Endothelial cell (in vitro differentiated cells): ENCODE measurements at regions not wholly inside any gene's neighbourhood (a gene's known extent, or its start where the extent isn't known, plus 50 kb on each side); places are given as distances from the start of the nearest gene placed in this dataset.
"Not testable (repeated sequence)": the region's sequence is repeated elsewhere in the genome, so short reads cannot be mapped to it uniquely, and the experiment has no call there.

Source experiments
- DNase-seq: peaks from one replicate; pipeline ENCODE4 v3.0.0; 2021; ENCODE audit warnings: low spot score
- H3K27ac Mint-ChIP-seq: one replicate; pipeline ENCODE4 v1.8.0; 2021; ENCODE audit warnings: mixed read lengths, inconsistent platforms; ENCODE audit not compliant: unreplicated experiment
- H3K27me3 Mint-ChIP-seq: one replicate; pipeline ENCODE4 v1.8.0; 2021; ENCODE audit warnings: mild to moderate bottlenecking, moderate library complexity, mixed read lengths, inconsistent platforms; ENCODE audit not compliant: unreplicated experiment
- H3K36me3 Mint-ChIP-seq: one replicate; pipeline ENCODE4 v1.8.0; 2021; ENCODE audit warnings: mild to moderate bottlenecking, low read depth, mixed read lengths, inconsistent platforms; ENCODE audit not compliant: unreplicated experiment
- H3K4me1 Mint-ChIP-seq: one replicate; pipeline ENCODE4 v1.8.0; 2021; ENCODE audit warnings: mild to moderate bottlenecking, mixed read lengths, inconsistent platforms; ENCODE audit not compliant: unreplicated experiment
- H3K4me3 Mint-ChIP-seq: one replicate; pipeline ENCODE4 v1.8.0; 2021; ENCODE audit warnings: mild to moderate bottlenecking, mixed read lengths, inconsistent platforms; ENCODE audit not compliant: unreplicated experiment
- H3K9me3 Mint-ChIP-seq: one replicate; pipeline ENCODE4 v1.8.0; 2021; ENCODE audit warnings: mixed read lengths, inconsistent platforms; ENCODE audit not compliant: unreplicated experiment
- TF ChIP-seq, protein P1 (sequence below): fragments of 200-600 bp; sonication (generic); IDR thresholded peaks from one replicate; pipeline ENCODE4 v1.5.0; 2021; ENCODE audit warnings: antibody characterized with exemption; ENCODE audit not compliant: unreplicated experiment

DNA sequence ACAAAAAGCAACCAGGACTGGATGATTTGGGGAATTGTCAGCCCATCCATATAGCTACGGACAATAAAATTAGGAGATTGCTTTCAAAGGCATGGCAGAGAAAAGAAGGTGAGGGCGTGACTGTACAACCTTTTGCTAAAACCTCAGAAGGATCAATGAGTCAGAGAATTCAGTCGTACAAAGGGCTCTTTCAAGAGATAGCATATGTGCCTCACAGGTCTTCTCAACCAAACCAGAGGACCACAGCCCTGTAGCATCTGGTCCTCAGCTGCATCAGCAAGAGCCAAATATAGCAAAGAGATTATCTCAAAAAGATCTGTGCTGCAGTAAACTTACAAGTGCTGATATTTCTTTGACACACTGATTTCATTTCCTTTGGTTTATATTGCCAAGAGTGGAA lies 149.9 kb upstream of the RAB6C start:
- Mint-ChIP-seq H3K4me3 (no peak overlapping the region), H3K36me3 (peaks cover 8% of the 10 kb centered on the region), H3K27me3 (no peaks in the 10 kb centered on the region), H3K9me3 (peaks cover 10% of the 10 kb centered on the region), H3K4me1 (no peaks in the 10 kb centered on the region), H3K27ac (no peak overlapping the region)
- no peak for DNase-seq
- TF ChIP-seq, protein P1, sequence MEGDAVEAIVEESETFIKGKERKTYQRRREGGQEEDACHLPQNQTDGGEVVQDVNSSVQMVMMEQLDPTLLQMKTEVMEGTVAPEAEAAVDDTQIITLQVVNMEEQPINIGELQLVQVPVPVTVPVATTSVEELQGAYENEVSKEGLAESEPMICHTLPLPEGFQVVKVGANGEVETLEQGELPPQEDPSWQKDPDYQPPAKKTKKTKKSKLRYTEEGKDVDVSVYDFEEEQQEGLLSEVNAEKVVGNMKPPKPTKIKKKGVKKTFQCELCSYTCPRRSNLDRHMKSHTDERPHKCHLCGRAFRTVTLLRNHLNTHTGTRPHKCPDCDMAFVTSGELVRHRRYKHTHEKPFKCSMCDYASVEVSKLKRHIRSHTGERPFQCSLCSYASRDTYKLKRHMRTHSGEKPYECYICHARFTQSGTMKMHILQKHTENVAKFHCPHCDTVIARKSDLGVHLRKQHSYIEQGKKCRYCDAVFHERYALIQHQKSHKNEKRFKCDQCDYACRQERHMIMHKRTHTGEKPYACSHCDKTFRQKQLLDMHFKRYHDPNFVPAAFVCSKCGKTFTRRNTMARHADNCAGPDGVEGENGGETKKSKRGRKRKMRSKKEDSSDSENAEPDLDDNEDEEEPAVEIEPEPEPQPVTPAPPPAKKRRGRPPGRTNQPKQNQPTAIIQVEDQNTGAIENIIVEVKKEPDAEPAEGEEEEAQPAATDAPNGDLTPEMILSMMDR, result no peak

DNA sequence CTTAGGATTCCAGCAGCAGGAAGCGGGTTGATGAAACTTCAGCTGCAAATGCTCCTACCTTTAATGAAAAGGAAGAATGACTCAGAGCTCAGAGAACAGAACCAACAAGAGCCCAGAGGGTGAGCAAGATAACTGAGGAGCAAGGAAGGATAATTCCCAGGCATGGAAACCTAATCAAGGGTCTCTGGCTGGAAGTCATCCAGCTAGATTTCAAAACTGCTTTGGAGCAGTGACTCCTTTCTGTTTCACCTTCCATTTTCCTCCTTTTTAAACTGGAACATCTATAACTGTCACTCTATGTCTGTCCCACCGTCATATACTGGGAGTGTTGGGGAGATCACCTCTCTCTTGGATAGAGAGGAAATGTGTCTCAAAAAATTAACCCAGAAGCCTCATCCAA lies 148.4 kb upstream of the RAB6C start:
- no peaks in the 10 kb centered on the region for H3K4me1 Mint-ChIP-seq
- no peak overlapping the region for H3K4me3 Mint-ChIP-seq
- peaks cover 8% of the 10 kb centered on the region for H3K36me3 Mint-ChIP-seq
- no peak for DNase-seq
- H3K9me3 Mint-ChIP-seq, result peaks cover 10% of the 10 kb centered on the region
- no peaks in the 10 kb centered on the region for H3K27me3 Mint-ChIP-seq
- TF ChIP-seq, protein P1, result no peak
- no peak overlapping the region for H3K27ac Mint-ChIP-seq

GRCh38 chr2:129833465-129833864 lies 146.0 kb upstream of the RAB6C start:
- not testable (repeated sequence) for H3K27ac Mint-ChIP-seq, H3K4me1 Mint-ChIP-seq, H3K27me3 Mint-ChIP-seq, DNase-seq, H3K36me3 Mint-ChIP-seq, H3K9me3 Mint-ChIP-seq, H3K4me3 Mint-ChIP-seq

DNA sequence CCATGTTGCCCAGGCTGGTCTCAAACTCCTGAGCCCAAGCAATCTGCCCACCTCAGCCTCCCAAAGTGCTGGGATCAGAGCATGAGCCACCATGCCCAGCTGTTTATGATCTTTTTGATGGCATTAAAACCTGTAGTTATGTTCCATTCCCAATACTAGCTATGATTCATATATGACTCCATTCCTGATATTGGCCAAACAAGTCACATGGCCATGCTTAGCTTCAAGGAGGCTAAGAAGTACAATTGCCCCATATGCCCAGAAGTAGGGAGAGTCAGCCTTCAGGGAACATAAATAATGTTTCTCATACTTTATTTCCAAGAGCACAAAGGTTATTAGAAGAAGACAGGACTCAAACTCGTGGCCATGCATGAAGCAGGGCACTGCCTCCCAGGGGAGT lies 132.4 kb upstream of the RAB6C start:
- no peak overlapping the region for H3K4me3 Mint-ChIP-seq
- peaks cover 2% of the 10 kb centered on the region for H3K27me3 Mint-ChIP-seq
- no peak for DNase-seq
- no peaks in the 10 kb centered on the region for H3K9me3 Mint-ChIP-seq
- TF ChIP-seq, protein P1, result no peak
- no peak overlapping the region for H3K27ac Mint-ChIP-seq
- no peaks in the 10 kb centered on the region for H3K36me3 Mint-ChIP-seq
- H3K4me1 Mint-ChIP-seq, result peaks cover 3% of the 10 kb centered on the region

GRCh38 chr2:129849559-129850160 lies 129.8 kb upstream of the RAB6C start:
- Mint-ChIP-seq H3K9me3 (no peaks in the 10 kb centered on the region), H3K36me3 (no peaks in the 10 kb centered on the region), H3K27ac (no peak overlapping the region), H3K4me1 (peaks cover 2% of the 10 kb centered on the region), H3K4me3 (no peak overlapping the region), H3K27me3 (peaks cover 2% of the 10 kb centered on the region)
- no peak for DNase-seq
- TF ChIP-seq, protein P1, result peak; percentile 87
